ENCODE measurements at regions not wholly inside any gene's neighbourhood (a gene's known extent, or its start where the extent isn't known, plus 50 kb on each side); places are given as distances from the start of the nearest gene placed in this dataset.

GRCh38 chr13:106129993-106130392 is 405.5 kb downstream of the EFNB2 start:
- no peak overlapping the region for H3K4me2 ChIP-seq (ENCODE audit: low read length)
- H4K20me1 ChIP-seq (ENCODE audit: insufficient read depth, low read length), result no peaks in the 10 kb centered on the region
- no peaks in the 10 kb centered on the region for H3K79me2 ChIP-seq (ENCODE audit: low read length)
- H3K4me1 ChIP-seq (ENCODE audit: low read length), result no peaks in the 10 kb centered on the region
- H3K9ac ChIP-seq (ENCODE audit: low read length), result no peak overlapping the region
- H3K9me3 ChIP-seq (ENCODE audit: insufficient read depth, low read length), result no peaks in the 10 kb centered on the region
- TF ChIP-seq CTCF (IDR thresholded peaks at IDR 0.05; ENCODE audit: low read depth, low read length), result no peak
- H3K4me3 ChIP-seq (ENCODE audit: low read length), result no peak overlapping the region
- H3K27ac ChIP-seq (ENCODE audit: low read length), result no peak overlapping the region
- no peak overlapping the region for H2AFZ ChIP-seq (ENCODE audit: low read depth, low read length)
- no peaks in the 10 kb centered on the region for H3K27me3 ChIP-seq (ENCODE audit: low read depth, low read length)
- no peaks in the 10 kb centered on the region for H3K36me3 ChIP-seq (replicated peaks; ENCODE audit: low read depth, low read length)

GRCh38 chr13:106129273-106129672 is 406.2 kb downstream of the EFNB2 start:
- no peak overlapping the region for H3K9ac ChIP-seq (ENCODE audit: low read length)
- no peaks in the 10 kb centered on the region for H4K20me1 ChIP-seq (ENCODE audit: insufficient read depth, low read length)
- no peak overlapping the region for H3K4me3 ChIP-seq (ENCODE audit: low read length)
- H3K4me1 ChIP-seq (ENCODE audit: low read length), result no peaks in the 10 kb centered on the region
- H3K27me3 ChIP-seq (ENCODE audit: low read depth, low read length), result no peaks in the 10 kb centered on the region
- H3K27ac ChIP-seq (ENCODE audit: low read length), result no peak overlapping the region
- TF ChIP-seq CTCF (IDR thresholded peaks at IDR 0.05; ENCODE audit: low read depth, low read length) (no peak), EZH2phosphoT487 (IDR thresholded peaks at IDR 0.05; ENCODE audit: low read depth) (no peak)
- no peak overlapping the region for H2AFZ ChIP-seq (ENCODE audit: low read depth, low read length)
- H3K36me3 ChIP-seq (replicated peaks; ENCODE audit: low read depth, low read length), result no peaks in the 10 kb centered on the region
- no peaks in the 10 kb centered on the region for H3K79me2 ChIP-seq (ENCODE audit: low read length)
- no peak overlapping the region for H3K4me2 ChIP-seq (ENCODE audit: low read length)
- no peaks in the 10 kb centered on the region for H3K9me3 ChIP-seq (ENCODE audit: insufficient read depth, low read length)

DNA sequence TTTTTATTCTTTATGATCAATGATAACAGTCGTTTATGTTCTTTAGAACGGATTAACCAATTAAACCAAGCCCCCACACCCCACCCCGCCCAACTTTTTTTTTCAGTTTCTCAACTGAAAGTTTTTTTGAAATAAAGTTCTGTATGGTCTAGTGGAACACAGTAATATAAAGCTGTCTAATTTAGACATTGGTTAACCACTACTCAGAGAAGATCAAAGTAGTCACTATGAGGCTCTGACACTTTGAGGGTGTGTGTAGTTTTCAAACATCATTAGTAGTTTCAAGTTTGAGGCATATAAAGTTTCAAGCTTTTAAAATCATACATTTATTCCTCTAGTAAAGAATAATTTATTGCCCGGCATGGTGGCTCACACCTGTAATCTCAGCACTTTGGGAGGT is 413.2 kb downstream of the EFNB2 start:
- no peaks in the 10 kb centered on the region for H3K9me3 ChIP-seq (ENCODE audit: insufficient read depth, low read length)
- no peaks in the 10 kb centered on the region for H3K79me2 ChIP-seq (ENCODE audit: low read length)
- no peaks in the 10 kb centered on the region for H4K20me1 ChIP-seq (ENCODE audit: insufficient read depth, low read length)
- H3K27ac ChIP-seq (ENCODE audit: low read length), result no peak overlapping the region
- no peak overlapping the region for H3K4me3 ChIP-seq (ENCODE audit: low read length)
- peaks cover 2% of the 10 kb centered on the region; the same call in 1 of the 2 replicates for H3K4me1 ChIP-seq (ENCODE audit: low read length)
- no peak overlapping the region for H3K4me2 ChIP-seq (ENCODE audit: low read length)
- TF ChIP-seq EZH2phosphoT487 (IDR thresholded peaks at IDR 0.05; ENCODE audit: low read depth) (no peak), CTCF (IDR thresholded peaks at IDR 0.05; ENCODE audit: low read depth, low read length) (no peak)
- H2AFZ ChIP-seq (ENCODE audit: low read depth, low read length), result no peak overlapping the region
- H3K36me3 ChIP-seq (replicated peaks; ENCODE audit: low read depth, low read length), result no peaks in the 10 kb centered on the region
- H3K27me3 ChIP-seq (ENCODE audit: low read depth, low read length), result no peaks in the 10 kb centered on the region
- H3K9ac ChIP-seq (ENCODE audit: low read length), result no peak overlapping the region

DNA sequence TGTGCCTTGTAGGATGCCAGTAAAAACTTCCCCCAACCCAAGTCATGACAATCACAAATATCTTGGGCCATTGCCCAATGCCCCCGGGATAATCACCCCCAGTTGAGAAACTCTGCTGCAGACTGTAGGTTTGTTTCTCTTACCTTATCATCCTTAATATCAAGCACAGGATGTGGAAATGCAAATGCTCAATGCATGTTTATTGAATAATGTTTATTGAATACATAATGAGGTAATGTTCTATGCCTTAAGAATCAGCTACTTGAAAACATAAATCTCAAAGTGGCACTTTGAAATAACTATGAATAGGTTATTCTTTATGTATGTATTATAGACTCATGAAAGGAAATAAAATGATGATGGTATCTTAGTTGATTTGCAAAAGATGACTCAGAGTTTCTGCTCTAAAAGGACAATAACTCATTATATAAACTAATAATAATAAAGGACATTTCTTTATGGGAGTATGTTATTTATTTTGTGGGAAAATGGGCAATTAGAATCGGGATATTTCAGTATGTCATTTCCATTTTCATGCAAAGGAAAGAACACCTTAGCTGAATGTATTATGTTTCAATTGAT is 414.2 kb downstream of the EFNB2 start:
- TF ChIP-seq EZH2phosphoT487 (IDR thresholded peaks at IDR 0.05; ENCODE audit: low read depth) (no peak), CTCF (IDR thresholded peaks at IDR 0.05; ENCODE audit: low read depth, low read length) (no peak)
- no peak overlapping the region for H3K9ac ChIP-seq (ENCODE audit: low read length)

More for the DNA sequence above, 414.2 kb downstream of the EFNB2 start:
- Histone ChIP-seq H3K4me2 (ENCODE audit: low read length) (no peak overlapping the region), H2AFZ (ENCODE audit: low read depth, low read length) (no peak overlapping the region), H3K27ac (ENCODE audit: low read length) (no peak overlapping the region), H4K20me1 (ENCODE audit: insufficient read depth, low read length) (no peaks in the 10 kb centered on the region), H3K36me3 (replicated peaks; ENCODE audit: low read depth, low read length) (no peaks in the 10 kb centered on the region), H3K9me3 (ENCODE audit: insufficient read depth, low read length) (no peaks in the 10 kb centered on the region), H3K4me3 (ENCODE audit: low read length) (no peak overlapping the region), H3K27me3 (ENCODE audit: low read depth, low read length) (no peaks in the 10 kb centered on the region), H3K79me2 (ENCODE audit: low read length) (no peaks in the 10 kb centered on the region), H3K4me1 (ENCODE audit: low read length) (peaks cover 8% of the 10 kb centered on the region)

Data from OCI-LY3 (cell line).